GM18907 (cell line): ENCODE measurements at regions not wholly inside any gene's neighbourhood (a gene's known extent, or its start where the extent isn't known, plus 50 kb on each side); places are given as distances from the start of the nearest gene placed in this dataset.
"Not testable (repeated sequence)": the region's sequence is repeated elsewhere in the genome, so short reads cannot be mapped to it uniquely, and the experiment has no call there.

Experiments used
- ATAC-seq: cut with Tn5 transposase; IDR thresholded peaks from one replicate; pipeline ENCODE4 v1.9.1; 2021; ENCODE audit warnings: mild to moderate bottlenecking, moderate library complexity; ENCODE audit not compliant: unreplicated experiment

DNA sequence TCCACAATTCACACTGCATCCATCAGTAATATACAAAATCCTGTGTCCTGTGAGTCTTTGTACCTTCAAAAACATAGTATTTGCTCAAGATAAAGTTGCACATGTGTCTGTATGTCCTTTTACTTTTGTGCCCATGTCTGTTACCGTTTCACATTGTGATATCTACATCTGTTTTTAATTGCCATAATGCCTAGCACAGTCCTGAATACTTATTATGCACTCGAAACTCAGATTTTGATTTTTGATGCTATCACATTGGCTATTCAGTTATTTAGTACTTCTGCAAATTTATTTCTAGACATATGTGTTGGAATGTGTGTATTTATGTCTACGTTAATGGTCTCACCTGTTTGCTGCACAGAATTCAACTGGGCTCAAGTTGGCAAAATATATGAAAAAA is 452.8 kb upstream of the ZEB2 start:
- no peak for ATAC-seq

DNA sequence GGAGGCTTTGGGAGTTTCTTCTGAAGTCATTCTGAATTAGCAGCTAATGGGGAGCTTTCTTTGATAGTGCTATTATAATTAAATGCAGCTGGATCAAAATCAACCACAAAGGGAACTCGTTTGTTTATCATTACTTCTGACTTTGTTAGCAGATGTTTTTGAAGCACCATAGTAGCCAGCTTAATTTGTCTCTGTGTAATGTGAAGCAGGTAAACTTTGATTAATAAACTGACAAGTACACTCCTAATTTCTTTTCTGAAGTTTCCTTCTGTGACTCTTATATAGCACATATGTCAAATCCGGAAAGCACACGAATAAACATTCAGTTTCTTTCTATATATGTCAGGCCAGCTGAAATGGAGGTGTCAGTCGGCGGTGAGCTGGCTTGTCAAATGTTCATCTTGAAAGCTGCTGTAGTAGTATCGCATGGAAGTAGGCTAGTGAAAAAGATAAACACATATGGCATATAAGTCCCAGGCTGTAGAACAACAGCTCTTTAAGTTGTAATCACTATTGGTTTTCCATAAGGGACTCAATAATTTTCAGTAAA is 451.9 kb upstream of the ZEB2 start:
- ATAC-seq, result no peak

DNA sequence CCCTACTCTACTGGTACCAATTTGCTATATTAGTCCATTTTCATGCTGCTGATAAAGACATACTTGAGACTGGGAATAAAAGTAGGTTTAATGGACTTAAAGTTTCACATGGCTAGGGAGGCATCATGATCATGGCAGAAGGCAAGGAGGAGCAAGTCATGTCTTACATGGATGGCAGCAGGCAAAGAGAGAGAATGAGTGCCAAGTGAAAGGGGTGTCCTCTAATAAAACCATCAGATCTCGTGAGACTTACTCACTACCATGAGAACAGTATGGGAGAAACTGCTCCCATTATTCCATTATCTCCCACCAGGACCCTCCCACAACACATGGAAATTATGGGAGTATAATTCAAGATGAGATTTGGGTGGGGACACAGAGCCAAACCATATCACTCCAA is 450.5 kb upstream of the ZEB2 start:
- ATAC-seq, result not testable (repeated sequence)

DNA sequence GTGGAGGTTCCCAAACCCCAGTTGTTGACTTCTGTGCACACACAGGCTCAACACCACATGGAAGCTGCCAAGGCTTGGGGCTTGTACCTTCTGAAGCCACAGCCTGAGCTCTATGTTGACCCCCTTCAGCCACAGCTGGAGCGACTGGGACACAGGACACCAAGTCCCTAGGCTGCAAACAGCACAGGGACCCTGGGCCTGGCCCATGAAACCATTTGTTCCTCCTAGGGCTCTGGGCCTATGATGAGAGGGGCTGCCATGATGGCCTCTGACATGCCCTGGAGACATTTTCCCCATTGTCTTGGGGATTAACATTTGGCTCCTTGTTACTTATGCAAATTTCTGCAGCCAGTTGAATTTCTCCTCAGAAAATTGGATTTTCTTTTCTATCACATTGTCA is 449.6 kb upstream of the ZEB2 start:
- not testable (repeated sequence) for ATAC-seq

DNA sequence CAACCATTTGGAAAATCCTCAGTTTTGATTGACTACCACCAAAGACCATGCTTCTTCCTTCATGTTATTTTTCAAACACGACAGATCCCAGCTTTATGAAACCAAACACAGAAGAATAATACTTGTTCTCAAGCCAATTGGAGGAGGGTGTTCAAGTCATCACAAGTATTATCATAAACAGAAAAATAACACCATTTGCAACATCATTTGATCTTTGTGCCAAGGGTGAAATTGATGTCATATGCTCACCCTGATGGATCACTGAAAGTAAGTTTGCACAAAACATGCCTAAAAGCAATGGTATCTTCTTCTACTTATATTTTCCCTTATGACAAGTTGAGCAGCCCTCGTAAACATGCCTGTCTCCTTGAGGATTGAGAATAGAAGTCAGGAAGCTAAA is 448.0 kb upstream of the ZEB2 start:
- ATAC-seq, result no peak

DNA sequence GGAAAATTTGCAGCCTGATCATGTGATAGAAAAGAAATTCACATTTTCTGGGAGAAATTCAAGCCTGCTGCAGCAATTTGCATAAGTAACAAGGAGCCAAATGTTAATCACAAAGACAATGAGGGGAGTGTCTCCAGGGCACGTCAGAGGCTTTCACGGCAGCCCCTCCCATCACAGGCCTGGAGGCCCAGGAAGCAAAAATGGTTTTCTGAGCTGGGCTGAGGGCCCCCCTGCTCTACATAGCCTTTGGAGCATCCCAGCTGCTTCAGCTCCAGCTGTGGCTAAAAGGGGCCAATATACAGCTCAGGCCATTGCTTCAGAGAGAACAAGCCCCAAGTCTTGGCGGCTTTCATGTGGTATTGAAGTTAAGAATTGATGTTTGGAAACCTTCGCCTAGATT is 445.3 kb upstream of the ZEB2 start:
- no peak for ATAC-seq

DNA sequence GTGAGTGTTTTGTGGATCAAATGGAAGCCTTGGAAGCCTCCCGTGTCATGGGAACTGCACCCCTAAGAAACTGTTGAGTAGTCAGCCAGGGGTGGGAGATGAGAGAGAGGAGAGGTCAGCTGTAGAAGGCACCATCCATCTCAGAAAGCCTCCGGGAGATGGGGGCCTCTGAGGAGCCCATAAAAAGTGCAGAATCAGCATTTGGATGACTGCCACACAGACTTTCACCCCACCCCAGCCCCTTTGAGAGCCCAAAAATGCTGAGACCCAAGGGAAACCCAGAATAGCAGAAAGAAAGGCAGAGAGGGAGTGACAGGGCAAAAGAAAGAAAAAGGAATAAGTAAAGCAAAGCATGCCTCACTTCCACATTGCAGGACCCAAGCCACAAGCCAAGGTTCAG is 443.1 kb upstream of the ZEB2 start:
- ATAC-seq, result no peak

DNA sequence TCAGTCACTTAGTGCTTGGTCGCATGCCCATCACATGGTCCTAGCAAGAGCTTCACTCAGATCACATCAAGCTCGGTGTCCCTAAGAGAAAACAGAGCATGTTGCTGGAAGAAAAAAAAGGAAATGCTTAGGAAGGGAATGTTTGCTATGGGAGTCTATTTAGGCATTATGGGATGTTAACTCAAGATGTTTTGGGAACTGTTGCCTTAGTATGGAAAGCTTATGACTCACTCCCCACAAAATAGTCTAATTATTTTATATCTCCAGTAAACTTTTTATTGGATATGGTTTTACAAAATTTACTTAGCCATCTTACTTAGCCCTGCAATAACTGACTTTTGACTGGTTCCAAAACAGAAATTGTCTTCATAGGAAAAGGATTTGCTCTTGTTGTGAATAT is 439.5 kb upstream of the ZEB2 start:
- no peak for ATAC-seq

DNA sequence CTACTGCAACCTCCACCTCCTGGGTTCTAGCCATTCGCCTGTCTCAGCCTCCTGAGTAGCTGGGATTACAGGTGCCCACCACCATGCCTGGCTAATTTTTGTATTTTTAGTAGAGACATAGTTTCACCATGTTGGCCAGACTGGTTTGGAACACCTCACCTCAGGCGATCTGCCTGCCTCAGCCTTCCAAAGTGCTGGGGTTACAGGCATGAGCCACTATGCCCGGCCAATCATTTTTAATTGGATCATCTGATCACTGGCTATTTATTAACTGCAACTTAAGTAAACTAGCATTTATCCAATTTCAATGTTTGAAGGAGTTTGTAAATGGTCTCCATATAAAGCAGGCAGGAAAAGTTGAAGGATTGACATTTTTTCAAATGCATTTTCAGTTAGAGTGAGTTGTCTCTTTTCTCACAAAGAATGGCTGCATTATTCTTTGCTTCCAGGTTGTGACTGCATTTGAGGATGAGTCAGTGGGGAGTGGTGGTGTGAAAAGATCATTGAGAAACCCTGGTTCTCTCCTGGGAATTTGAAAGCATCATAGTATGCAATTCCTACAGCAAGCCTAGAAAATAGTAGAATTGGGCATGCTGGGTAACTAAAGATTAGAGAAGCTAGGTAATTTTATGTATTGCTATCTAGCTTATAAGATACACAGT is 431.1 kb upstream of the ZEB2 start:
- no peak for ATAC-seq

DNA sequence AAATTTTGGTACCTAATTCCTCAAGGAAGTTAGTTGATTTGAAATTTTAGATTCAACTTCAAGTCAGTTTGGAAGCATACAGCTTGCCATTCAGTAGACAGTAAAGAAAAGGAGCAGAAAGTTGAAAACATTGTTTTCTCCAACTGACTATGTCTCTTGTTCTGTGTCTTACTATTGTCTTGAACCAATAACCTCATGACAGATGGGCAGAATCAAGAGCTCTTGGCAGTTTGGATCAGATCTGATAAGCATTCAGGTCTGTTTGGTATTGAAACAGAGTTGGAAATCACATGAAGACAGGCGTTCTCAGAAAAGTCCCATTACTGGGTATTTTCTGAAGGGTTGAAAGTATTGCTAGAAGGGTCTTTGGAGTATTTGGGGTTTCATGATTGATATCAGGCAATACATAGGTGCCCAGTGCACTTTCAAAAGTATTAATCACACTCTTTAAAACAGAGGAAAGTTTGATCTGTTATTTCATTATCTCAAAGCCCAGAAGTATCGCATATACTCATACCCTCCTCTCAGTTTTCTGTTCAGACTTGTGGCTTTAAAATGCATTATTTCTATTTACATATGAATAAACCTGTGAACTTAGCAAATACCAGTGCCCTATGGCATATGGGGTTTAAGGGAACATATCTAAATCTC is 428.4 kb upstream of the ZEB2 start:
- no peak for ATAC-seq

DNA sequence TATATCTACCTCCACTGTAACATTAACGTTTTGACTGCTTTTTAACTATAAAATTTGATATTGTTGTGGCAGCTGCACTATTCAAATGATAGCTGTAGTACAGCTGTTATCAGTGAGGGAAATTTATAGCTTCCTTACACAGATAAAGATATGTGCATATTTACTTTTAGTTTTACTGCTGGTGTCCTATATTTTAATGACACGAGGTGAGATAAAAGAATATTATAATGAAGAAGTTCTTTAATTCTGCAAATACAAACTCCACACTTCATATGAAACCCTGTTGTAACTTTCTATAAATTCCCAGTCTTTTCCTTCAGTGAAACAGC is 427.8 kb upstream of the ZEB2 start:
- no peak for ATAC-seq

DNA sequence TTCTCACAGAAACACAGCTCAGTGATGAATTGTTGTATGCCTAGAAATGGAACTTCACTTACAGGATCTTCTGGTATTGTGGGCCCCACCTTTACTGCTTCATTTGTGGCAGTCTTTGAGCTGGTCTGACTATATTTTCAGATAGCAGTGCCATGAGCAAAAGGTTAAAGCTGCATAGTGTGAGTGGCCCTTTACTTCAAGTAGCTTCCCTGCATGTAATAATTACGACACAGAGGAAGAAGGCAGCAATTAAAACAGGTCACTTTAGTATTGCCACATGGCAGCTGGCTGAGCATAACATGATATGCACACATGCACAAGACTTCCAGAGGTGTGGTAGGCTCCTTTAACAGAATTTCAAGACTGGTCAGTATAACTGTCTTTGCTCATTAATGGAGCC is 426.3 kb upstream of the ZEB2 start:
- ATAC-seq, result no peak

DNA sequence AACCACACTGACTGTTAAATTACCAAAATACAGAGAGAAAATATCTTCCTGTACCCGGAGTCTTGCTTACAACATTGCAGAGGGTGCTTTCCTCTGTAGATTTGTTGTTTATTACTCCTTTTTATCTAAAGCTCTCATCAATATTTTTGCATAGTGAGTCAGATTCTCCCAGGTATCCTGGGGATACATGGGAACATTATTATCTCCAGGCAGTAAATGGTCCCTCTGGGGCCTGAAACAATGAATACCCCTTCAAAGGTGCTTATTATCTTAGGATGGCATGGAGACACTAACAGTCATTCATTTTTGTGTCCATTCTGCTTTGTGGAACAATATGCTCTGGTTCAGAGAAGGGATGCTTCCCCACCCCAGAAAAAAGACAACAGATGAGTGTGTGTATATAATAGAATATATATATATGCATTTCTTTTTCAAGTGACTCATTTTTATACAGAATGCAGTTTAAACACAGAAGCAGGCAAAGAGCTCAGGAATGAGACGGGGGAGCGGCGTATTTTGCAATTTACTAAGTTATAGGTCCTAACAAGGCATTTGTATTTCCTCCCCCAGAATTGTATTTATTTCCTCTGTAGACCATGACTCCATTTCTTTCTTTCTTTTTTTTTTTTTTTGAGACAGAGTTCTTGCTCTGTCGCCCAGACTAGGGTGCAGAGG is 424.8 kb upstream of the ZEB2 start:
- ATAC-seq, result no peak

DNA sequence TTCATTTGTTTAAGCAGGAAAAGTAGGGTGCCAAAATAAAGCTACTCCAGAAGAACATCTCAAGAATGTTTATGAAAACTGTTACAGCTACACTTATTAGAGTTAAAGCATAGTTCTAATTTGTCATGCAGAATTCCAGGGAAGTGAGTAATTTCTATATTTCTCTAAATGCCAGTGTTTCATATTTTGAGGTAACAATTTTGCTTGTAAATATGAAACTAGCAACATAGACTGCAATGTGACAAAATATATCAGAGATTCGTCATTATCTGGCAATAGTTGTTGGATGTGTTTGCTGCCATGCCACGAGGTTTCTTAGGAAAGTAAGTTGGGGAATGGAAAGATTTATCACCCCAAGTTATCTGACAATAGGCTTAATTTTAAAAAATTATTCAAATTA is 424.1 kb upstream of the ZEB2 start:
- ATAC-seq, result no peak

DNA sequence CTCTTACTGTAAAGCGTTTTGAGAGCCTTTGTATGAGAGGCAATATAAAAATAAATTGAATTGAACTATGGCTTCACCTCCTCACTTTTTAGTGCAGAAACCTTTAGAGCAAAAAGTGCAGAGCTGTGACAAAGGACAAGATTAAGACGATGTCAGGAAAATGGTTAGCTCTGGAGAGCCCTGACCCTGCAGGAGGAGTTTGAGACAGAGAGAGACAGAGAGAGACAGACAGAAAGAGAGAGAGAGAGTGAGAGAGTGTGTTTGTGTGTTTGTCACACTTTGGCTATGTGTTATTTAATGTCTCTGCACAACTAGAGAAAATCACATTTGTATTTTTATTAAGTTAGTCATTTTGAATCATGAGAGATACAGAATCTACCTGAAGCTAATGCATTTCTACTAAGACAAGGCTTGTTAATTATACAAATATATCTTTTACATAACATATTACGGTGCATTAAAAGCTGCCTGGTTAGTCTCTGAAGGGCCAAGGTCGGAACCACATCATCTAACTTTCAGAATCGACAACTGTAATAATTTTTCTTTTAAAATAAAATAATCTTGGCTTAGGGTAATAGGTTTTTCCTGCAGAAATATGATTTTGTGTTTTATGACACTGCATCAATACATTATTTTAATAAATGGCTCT is 423.5 kb upstream of the ZEB2 start:
- ATAC-seq, result no peak

DNA sequence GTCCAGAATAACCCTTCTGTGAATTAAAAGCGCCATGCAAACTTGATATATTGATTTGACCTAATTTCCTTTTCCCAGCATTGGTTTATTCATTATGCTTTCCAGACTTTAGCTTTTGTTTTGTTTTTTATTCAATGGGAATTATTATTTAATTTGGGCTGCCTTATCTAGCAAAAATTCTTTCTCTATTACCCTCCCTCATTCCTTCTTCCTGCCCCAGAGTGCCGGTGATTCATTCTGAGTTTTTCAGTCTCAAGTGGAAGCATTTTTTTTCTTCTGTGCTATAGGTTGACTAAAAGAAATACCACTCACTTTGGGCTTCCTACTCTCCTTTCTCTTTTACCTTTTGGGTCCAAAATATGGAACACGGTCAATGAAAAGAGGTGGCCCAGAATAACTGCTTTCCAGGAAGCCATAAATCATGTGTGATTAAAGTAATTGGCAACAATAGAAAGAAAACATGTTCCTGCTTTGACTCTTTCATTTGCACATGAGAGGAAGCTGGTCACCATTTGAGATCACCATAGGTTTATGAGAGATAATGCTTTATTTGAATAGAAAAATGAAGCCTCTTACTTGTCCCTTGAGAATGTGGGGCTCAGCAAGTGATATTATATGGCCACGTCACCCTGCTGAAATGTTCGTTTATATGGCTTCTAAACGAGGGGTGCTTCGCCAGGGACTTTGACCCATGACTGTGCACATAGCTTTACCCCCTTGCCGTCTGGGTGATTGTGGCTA is 422.8 kb upstream of the ZEB2 start:
- no peak for ATAC-seq

DNA sequence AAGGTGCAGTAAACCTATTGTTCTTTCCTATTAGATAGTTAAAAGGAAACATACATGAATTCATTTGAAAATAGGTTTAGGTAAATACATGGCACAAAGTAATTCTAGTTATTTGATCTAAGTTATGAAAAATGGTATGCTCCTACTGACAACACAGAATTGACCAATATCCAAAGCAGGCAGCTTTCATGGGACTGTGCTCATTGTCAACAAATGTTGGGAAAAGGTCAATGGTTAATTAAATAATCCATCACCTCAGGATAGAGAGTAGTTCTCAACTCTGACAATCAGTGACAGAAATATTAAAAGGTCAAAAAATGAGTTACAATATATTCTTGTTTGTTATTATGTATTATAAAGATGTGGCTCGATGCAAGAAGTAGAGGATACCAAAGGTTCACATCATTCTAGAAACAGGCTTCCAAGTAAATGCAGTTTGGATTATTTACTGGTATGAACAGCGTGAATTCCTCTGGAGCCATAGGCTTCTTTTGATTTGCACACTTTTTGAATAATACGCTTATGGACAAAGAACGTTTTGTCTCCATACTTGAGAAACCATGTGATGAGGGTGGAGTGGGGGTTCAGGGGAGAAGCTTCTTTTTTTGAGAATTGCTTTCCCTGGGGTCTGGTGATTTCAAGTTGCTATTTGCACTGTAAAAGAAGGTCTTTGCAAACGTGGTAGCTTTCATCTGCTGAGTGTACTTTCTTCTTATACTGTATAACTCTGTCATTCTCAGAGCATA is 422.0 kb upstream of the ZEB2 start:
- no peak for ATAC-seq

DNA sequence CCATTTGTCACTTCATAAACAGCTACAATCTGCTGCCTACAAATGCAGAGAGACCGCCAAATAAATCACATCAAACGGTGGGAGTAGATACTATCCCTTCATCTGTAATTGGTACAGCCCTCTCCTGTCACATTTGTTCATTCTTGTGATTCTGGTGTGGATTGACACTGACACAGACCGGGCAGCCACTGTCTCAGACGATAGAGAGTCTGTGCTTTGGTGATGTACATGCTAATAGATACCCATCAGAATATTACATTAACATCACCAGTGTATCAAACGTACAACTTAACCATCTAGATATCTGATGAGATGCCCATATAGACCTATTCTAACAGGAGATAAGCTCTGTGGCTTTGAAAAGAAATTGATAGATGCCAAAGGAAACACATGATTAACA is 419.7 kb upstream of the ZEB2 start:
- ATAC-seq, result no peak

DNA sequence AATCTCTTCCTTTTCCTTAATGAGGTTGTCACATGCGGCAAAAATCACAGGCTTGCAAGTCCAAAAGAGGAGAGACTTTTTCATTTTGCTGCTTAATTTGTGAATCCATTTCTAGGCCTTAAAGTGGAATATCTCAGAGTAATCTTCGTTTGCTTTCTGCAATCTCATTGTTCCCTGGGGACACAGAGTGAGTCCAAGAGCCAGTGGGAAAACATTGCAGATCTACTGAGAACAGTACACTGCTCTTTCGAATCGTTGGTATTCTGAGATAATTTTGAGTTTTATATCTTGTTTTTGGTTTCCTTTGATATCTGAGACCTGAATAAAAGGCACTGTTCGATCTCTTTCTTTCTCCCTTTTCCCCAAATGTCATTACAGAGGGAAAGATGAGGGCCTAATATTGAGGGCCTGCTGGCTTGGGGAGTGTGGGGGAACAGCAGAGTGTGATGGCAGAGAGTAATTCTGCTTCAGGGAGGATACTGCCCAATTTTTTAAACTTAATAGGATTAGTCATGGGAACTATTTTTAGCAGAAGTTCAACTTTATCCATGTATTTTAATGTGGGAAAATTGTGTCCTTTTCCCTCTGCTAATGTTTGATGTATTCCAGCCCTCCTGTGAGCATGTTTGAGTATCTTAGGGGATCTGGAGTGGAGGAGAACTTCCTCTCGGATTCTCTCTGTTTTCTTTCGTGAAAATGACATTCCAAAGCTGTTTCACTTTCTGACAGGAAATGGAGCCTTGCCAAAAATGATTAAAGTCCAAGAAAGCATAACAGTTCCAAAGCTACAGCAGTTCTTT is 418.2 kb upstream of the ZEB2 start:
- ATAC-seq, result no peak

DNA sequence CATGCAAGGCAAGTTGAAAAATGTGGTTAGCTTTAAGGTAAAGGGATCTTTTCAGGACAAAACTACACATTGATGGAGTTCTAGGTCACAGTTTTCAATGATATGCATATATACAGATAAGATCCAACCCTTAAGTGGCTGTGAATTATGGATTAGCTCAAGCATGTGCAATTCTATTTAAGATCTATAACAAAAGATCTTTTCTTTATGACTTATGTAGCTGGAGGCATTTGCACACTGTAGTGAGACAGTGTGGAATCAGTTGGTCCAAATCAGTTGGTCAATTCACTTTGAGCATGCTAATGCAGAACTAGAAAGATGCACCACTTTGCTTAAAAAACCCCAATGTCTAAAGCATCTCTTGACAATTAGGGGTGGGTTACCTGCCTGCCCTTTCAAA is 417.1 kb upstream of the ZEB2 start:
- ATAC-seq, result no peak
